HG03060 (cell line): ENCODE measurements at regions not wholly inside any gene's neighbourhood (a gene's known extent, or its start where the extent isn't known, plus 50 kb on each side); places are given as distances from the start of the nearest gene placed in this dataset.

Source experiments
- ATAC-seq: cut with Tn5 transposase; IDR thresholded peaks from one replicate; pipeline ENCODE4 v1.9.1; 2021; ENCODE audit warnings: low read depth, moderate number of reproducible peaks; ENCODE audit not compliant: unreplicated experiment

GRCh38 chr7:110071192-110071591 is 1019.7 kb upstream of the LRRN3 start:
- ATAC-seq: no peak

DNA sequence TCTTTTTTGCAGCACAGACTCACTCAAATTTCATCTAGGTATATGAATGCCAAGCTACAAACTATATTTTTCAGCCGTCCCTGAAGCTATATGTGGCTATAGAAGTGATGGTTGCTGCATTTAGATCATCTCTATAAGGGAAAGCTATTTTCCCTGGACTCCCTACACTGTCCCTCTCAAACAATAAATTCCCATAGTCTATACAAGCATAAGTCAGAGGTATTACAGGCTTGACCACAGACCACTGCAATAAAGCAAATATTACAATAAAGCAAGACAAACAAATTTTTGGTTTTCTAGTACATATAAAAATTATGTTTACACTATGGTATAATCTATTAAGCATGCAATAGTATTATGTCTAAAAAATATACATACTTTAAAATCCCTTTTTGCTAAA is 1015.5 kb upstream of the LRRN3 start:
- no peak for ATAC-seq

DNA sequence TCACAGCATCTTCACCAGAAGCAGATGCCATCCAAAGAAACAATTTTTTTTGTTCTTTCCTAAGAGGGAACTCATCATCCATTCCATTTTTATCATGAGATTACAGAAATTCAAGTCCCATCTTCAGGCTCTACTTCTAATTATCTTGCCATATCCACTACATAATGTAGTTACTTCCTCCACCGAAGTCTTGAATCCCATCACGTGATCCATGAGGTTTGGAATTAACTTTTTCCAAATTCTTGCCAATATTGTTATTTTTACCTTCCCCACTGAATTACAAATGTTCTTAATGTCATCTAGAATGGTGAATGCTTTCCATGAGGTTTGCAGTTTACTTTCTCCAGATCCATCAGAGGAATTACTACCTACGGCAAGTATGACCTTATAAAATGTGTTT is 1014.7 kb upstream of the LRRN3 start:
- ATAC-seq: no peak

DNA sequence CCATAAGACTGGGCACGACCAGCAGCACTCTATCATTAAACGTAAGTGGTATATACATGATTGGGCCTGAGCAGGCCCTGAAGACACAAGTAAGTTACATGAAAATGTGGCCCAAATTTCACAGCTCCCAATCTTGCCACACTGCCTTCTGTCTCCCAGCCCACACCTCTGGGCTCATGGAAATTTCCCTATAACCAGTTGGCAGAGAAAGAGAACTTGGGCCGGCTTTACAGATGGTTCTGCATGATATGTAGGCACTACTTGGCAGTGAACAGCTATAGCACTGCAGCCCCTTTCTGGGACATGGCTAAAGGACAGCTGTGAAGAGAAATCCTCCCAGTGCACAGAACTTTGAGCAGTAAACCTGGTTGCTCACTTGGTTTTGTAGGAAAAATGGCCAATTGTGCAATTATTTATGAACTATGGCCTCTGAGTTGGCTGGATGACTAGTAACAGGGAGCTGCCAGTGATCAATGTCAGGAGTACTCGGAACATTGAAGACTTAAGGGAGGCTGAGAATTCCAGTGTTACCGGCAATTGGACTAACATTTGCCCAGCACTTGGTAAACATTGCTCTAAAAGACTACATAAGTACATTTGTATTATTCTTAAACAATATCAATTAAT is 1006.6 kb upstream of the LRRN3 start:
- ATAC-seq: no peak

DNA sequence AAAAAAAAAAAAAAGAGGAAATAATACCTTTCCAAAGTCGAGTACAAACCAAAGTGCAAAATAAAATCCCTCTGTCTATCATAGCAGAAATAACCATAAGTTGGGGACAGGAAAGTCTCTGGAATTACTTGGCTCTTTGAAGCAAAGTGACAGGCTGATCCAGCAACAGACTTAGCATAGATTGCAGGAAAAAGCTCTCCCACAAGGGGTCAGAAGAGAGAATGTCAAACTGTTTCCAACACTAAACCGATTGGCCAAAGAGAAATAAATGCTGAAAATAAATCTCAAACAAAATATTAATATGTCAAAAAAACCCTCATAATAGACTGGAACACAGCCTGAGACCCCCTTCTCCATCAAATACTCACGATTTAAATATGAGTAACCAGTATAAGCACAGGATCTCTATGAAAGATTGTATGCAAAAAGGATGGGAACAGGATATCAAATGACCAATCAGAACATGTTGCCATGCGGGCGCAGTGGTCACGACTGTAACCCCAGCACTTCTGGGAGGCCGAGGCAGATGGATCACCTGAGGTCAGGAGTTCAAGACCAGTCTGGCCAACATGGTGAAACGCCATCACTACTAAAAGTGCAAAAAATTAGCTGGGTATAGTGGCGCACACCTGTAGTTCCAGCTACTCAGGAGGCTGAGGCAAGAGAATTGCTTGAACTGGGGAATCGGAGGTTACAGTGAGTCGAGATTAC is 1000.7 kb upstream of the LRRN3 start:
- no peak for ATAC-seq

GRCh38 chr7:110095372-110096052 is 995.4 kb upstream of the LRRN3 start:
- no peak for ATAC-seq

GRCh38 chr7:110104243-110104642 is 986.7 kb upstream of the LRRN3 start:
- no peak for ATAC-seq

DNA sequence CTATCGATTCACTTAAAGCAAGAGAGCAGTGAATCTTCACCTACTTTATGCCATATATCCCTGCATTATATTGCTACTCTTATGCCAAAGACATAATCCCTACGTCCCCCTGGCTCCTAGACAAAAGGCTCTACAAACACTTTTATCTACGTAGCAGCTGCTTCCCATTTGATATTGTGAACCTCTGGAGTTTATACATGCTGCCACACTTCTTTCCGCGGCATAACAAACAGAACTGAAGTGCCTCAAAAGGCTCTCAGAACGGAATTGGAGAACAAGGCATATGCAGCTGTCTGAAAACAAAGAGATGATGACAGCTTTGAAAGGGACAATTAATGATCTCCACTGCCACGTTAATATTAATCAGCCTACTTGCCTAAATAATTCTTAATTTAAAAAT is 985.6 kb upstream of the LRRN3 start:
- ATAC-seq: no peak

GRCh38 chr7:110105840-110106239 is 985.1 kb upstream of the LRRN3 start:
- ATAC-seq: no peak

DNA sequence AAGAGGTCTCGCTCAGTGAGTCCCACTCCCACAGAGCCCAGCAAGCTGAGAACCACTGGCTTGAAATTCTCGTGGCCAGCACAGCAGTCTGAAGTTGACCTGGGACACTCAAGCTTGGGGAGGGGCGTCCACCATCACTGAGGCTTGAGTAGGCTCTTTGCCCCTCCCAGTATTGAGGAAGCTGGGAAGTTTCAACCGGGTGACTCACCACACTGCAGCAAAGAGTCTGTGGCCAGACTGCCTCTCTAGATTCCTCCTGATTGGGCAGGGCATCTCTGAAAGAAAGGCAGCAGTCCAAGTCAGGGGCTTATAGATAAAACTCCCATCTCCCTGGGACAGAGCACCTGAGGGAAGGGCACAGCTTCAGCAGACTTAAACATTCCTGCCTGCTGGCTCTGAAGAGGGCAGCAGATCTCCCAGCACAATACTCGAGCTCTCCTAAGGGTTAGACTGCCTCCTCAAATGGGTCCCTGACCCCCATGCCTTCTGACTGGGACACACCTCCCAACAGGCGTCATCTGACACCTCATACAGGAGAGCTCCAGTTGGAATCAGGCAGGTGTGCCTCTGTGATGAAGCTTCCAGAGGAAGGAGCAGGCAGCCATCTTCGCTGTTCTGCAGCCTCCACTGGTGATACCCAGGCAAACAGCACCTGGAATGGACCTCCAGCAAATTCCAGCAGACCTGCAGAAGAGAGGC is 970.9 kb upstream of the LRRN3 start:
- ATAC-seq: no peak

DNA sequence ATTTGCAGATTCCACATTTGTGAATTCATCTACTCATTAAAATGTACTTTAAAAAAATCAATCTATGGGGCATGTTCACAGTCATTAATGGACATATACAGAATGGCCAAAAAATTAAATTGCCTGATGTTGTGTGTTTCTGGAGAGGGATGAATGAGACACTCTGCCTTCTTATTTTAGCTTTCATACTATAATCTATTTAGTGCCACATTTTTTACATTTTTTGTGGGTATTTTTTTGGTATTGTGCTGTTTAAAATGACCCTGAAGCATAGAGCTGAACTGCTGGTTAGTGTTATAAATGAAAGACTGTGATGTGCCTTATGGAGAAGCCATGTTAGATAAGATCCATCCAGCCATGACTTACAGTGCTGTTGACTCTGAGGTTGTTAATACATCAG is 961.8 kb upstream of the LRRN3 start:
- ATAC-seq: no peak

GRCh38 chr7:110130669-110131068 is 960.3 kb upstream of the LRRN3 start:
- ATAC-seq: no peak

DNA sequence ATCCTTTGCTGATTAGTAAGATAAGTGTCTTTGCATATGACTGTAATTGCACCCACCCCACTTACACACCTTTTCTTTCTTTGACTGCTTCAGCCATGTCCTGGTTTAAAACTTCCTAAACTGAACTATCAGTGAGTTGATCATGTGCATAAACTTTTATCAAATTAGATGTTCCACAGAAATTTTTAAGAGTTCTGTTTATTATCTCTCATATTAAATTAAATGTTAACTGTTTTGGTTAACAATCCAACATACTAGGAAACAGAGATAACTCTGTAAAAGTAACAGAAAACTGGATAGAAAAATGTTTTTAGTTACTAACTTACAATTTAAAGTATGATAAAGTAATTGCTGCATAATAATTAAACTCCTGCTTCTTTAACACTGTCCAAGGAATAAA is 959.6 kb upstream of the LRRN3 start:
- ATAC-seq: no peak

DNA sequence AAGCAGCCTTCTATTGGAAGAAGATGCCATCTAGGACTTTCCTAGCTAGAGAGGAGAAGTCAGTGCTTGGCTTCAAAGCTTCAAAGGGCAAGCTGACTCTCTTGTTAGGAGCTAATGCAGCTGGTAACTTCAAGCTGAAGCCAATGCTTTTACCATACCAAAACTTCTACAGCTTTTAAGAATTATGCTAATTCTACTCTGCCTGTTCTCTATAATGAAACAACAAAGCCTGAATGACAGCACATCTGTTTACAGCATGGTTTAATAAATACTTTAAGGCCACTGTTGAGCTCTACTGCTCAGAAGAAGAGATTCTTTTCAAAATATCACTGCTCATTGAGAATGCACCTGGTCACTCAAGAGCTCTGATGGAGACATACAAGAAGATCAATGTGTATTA is 951.9 kb upstream of the LRRN3 start:
- no peak for ATAC-seq

GRCh38 chr7:110142939-110143526 is 947.9 kb upstream of the LRRN3 start:
- ATAC-seq: no peak

DNA sequence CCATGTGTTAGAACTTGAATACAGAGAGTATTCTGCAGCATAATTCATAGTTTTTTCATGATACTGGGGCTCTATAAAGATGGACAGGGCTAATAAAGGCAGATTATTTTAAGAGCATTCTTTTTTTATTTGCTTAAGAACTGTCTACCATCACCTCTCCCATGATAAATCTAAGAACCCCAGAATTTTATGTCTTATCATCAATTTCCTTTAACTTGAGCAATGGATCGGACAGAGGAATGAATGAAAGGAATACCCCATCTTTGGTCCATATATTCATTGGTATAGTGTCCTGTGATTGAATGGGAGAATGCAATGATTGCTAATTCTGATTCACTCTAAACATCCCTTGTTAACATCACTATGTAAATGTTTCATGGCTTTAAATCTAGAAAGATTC is 946.3 kb upstream of the LRRN3 start:
- ATAC-seq: no peak

- no peak for ATAC-seq
Measured at GRCh38 chr7:110148054-110148453, 942.9 kb upstream of the LRRN3 start.

GRCh38 chr7:110153222-110153621 is 937.7 kb upstream of the LRRN3 start:
- ATAC-seq: no peak

DNA sequence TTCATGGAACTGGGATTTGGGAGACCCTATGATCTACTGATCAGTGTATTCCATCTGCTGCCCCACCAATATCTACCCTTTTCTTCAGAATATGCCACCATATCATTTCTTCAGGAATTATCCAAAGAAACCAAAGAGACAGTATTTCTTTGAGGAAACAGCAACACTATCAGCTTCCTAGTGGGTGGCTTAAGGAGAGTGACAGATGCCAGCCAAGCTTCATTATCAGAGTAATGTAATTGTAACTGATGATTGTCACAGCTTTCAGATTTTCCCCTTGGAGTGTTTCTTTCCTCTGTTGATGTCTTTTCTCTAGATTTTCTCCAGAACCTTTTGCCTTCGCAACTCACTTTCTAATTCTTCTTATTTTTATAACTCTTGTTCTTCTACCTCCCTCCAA is 934.4 kb upstream of the LRRN3 start:
- no peak for ATAC-seq

- no peak for ATAC-seq
Measured at GRCh38 chr7:110157631-110158362, 933.1 kb upstream of the LRRN3 start.
